Activated naive CD4-positive, alpha-beta T cell treated with anti-CD3 and anti-CD28 coated beads for 36 hours (primary cell): ENCODE measurements at regions not wholly inside any gene's neighbourhood (a gene's known extent, or its start where the extent isn't known, plus 50 kb on each side); places are given as distances from the start of the nearest gene placed in this dataset.
A peak's percentile ranks its signal among the peaks of the same experiment; 100 is the strongest.

Source experiments
- CTCF ChIA-PET: fragments of 350-600 bp; sonication (Branson Sonifier 250); formaldehyde crosslinking; loops from one replicate; lab custom pipeline; 2021; ENCODE audit warnings: antibody characterized with exemption; lab: Charles Lee
- DNase-seq: peaks from one replicate; pipeline ENCODE4 v3.0.0-alpha.2; 2020
- H3K27ac Mint-ChIP-seq: one replicate; pipeline ENCODE4 v1.8.0; 2021; ENCODE audit warnings: mild to moderate bottlenecking, mixed read lengths
- H3K27me3 Mint-ChIP-seq: one replicate; pipeline ENCODE4 v1.8.0; 2021; ENCODE audit warnings: low read depth, mixed read lengths
- H3K36me3 Mint-ChIP-seq: one replicate; pipeline ENCODE4 v1.8.0; 2021; ENCODE audit warnings: low read depth, mixed read lengths
- H3K4me1 Mint-ChIP-seq: one replicate; pipeline ENCODE4 v1.8.0; 2021; ENCODE audit warnings: low read depth, mixed read lengths
- H3K4me3 Mint-ChIP-seq: one replicate; pipeline ENCODE4 v1.8.0; 2021; ENCODE audit warnings: mild to moderate bottlenecking, moderate library complexity, mixed read lengths
- H3K9me3 Mint-ChIP-seq: one replicate; pipeline ENCODE4 v1.8.0; 2021; ENCODE audit warnings: mixed read lengths
- intact Hi-C: fragments of 100-400 bp; cut with micrococcal nuclease; formaldehyde crosslinking; loops from one replicate; pipeline ENCODE4 v1.15.1; 2023

GRCh38 chr15:38701149-38701548, 136.5 kb upstream of the RASGRP1 start:
- Mint-ChIP-seq H3K4me1 (peaks cover 40% of the 10 kb centered on the region), H3K4me3 (no peak overlapping the region), H3K27ac (no peak overlapping the region), H3K36me3 (no peaks in the 10 kb centered on the region), H3K9me3 (no peaks in the 10 kb centered on the region), H3K27me3 (no peaks in the 10 kb centered on the region)
- CTCF ChIA-PET: interaction anchor here (0.9 to 8.0 kb wide), 5 partner anchors 10 to 260 kb away, joined by 3 to 63 read pairs (median 11); no protein-coding TSS in a partner anchor
- no peak for DNase-seq
- intact Hi-C loops: no loop called here

GRCh38 chr15:38702178-38702912, 137.7 kb upstream of the RASGRP1 start:
- Mint-ChIP-seq H3K36me3 (no peaks in the 10 kb centered on the region), H3K27me3 (no peaks in the 10 kb centered on the region), H3K9me3 (no peaks in the 10 kb centered on the region), H3K27ac (no peak overlapping the region), H3K4me3 (no peak overlapping the region), H3K4me1 (peaks cover 28% of the 10 kb centered on the region)
- CTCF ChIA-PET: interaction anchor here (0.5 to 8.0 kb wide), 6 partner anchors 12 to 727 kb away, joined by 3 to 63 read pairs (median 10); no protein-coding TSS in a partner anchor
- DNase-seq: no peak
- intact Hi-C loops: no loop called here

- H3K4me3 Mint-ChIP-seq: no peak overlapping the region
- no peak overlapping the region for H3K27ac Mint-ChIP-seq
- no peaks in the 10 kb centered on the region for H3K27me3 Mint-ChIP-seq
- intact Hi-C loops: loop anchor here (2.0 to 5.0 kb wide), 3 partner anchors 111 to 1051 kb away; no protein-coding TSS in a partner anchor
- no peaks in the 10 kb centered on the region for H3K36me3 Mint-ChIP-seq
- no peaks in the 10 kb centered on the region for H3K4me1 Mint-ChIP-seq
- CTCF ChIA-PET: interaction anchor here (0.7 to 8.0 kb wide), 8 partner anchors 10 to 268 kb away, joined by 3 to 63 read pairs (median 5); no protein-coding TSS in a partner anchor
- no peak for DNase-seq
- no peaks in the 10 kb centered on the region for H3K9me3 Mint-ChIP-seq
Measured at GRCh38 chr15:38705436-38706219, 141.0 kb upstream of the RASGRP1 start.

GRCh38 chr15:38706956-38707355, 142.3 kb upstream of the RASGRP1 start:
- CTCF ChIA-PET: interaction anchor here (0.7 to 8.0 kb wide), 16 partner anchors 8 to 1050 kb away, joined by 3 to 63 read pairs (median 4); no protein-coding TSS in a partner anchor
- Mint-ChIP-seq H3K27me3 (no peaks in the 10 kb centered on the region), H3K4me3 (no peak overlapping the region), H3K9me3 (no peaks in the 10 kb centered on the region), H3K4me1 (no peaks in the 10 kb centered on the region), H3K36me3 (no peaks in the 10 kb centered on the region), H3K27ac (no peak overlapping the region)
- intact Hi-C loops: loop anchor here (2.0 to 5.0 kb wide), 3 partner anchors 110 to 1050 kb away; no protein-coding TSS in a partner anchor
- no peak for DNase-seq

GRCh38 chr15:38707802-38708671, 143.4 kb upstream of the RASGRP1 start:
- Mint-ChIP-seq H3K4me1 (no peaks in the 10 kb centered on the region), H3K27ac (no peak overlapping the region), H3K9me3 (no peaks in the 10 kb centered on the region), H3K4me3 (no peak overlapping the region), H3K27me3 (no peaks in the 10 kb centered on the region), H3K36me3 (no peaks in the 10 kb centered on the region)
- peak; percentile 53 for DNase-seq
- CTCF ChIA-PET: interaction anchor here (0.6 to 8.0 kb wide), 16 partner anchors 8 to 1050 kb away, joined by 3 to 63 read pairs (median 4); no protein-coding TSS in a partner anchor
- intact Hi-C loops: loop anchor here (2.0 to 5.0 kb wide), 4 partner anchors 109 to 1049 kb away; partner anchors contain the start of gene THBS1

DNA sequence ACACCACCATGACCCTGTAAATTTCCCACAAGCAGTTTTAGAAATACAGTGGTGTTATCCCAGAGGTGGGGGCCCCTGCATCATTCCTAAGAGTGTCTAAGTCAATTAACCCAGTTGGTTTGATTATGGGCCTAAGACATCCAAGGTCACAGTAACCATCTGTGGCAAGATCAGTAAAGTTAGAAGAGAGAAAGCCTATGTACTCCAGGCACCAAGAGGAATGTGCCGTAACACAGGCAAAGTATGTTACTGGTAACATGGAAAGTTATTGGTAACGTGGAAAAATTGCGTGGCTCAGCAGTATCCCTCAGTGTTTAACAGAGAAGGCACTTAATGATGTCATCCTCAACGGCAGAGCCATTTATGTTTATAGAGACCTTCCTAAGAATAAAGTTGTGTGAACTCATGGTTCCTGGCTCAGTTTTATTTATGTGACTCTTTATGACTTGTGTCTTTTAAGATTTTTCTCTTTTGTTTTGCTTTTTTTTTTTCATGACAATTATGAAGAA, 144.1 kb upstream of the RASGRP1 start:
- Mint-ChIP-seq H3K36me3 (no peaks in the 10 kb centered on the region), H3K27me3 (no peaks in the 10 kb centered on the region), H3K4me3 (no peak overlapping the region), H3K27ac (no peak overlapping the region), H3K9me3 (no peaks in the 10 kb centered on the region), H3K4me1 (no peaks in the 10 kb centered on the region)
- intact Hi-C loops: loop anchor here (2.0 to 5.0 kb wide), 2 partner anchors 154 to 872 kb away; partner anchors contain the start of gene THBS1
- CTCF ChIA-PET: interaction anchor here (0.7 to 8.0 kb wide), 6 partner anchors 13 to 1049 kb away, joined by 3 to 63 read pairs (median 4); no protein-coding TSS in a partner anchor
- no peak for DNase-seq

DNA sequence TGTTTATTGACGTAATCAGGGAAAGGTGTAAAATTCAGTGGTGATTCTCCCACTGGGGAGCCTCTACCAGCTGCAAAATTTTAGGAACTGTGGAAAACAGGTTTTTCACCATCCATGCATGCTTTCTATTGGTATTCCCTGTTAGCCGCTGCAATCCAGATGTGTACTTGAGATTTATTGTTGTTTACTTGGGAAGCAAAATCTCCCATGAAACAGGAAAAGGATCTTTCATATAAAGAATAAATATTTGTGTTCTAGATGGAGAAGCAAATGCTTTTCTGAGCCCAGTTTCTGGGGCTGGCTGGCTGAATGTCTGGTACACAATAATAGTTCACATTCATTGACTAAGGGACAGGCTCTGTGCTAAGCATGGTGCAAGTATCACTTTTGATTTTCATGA, 144.6 kb upstream of the RASGRP1 start:
- H3K27ac Mint-ChIP-seq: no peak overlapping the region
- H3K4me1 Mint-ChIP-seq: no peaks in the 10 kb centered on the region
- no peaks in the 10 kb centered on the region for H3K27me3 Mint-ChIP-seq
- H3K9me3 Mint-ChIP-seq: no peaks in the 10 kb centered on the region
- CTCF ChIA-PET: no interaction called here
- intact Hi-C loops: loop anchor here (2.0 to 5.0 kb wide), 2 partner anchors 153 to 872 kb away; partner anchors contain the start of gene THBS1
- H3K36me3 Mint-ChIP-seq: no peaks in the 10 kb centered on the region
- DNase-seq: no peak
- H3K4me3 Mint-ChIP-seq: no peak overlapping the region

DNA sequence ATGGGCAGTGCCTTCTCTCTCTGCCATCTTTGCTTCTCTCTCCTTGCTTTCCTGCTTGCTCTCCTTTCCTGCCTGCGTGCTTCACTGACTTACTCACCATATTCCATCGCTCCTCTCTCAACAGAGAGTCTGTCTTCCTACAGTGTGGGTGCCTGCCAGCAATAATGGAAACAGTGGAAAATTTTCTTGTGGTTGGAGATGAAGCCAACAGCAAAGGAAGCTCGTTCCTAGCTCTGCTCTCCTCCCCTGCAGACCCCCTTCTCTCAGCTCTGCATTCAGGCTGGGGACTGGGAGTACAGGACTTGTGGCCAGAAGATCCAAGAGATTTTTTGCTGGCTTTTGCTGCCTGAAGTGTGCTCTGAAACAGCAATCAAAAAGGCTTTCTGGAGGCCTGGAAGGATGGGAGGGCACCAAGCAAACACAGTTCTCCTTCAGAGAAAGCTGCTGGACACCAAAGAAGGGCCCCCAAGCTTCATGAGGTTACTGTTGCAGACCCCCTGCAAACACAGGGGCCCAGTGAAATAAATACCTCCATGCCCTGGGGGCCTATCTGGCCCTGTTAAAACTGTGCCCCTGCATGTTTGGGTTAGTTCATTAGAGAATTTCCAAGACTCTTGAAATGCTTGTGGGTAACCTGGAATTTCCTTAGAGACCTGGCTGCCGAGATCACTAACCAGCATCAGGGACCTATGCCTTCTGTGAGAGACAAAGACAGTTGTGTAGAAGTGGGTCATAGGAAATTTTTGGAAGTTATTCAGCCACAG, 149.9 kb upstream of the RASGRP1 start:
- no peaks in the 10 kb centered on the region for H3K36me3 Mint-ChIP-seq
- H3K9me3 Mint-ChIP-seq: no peaks in the 10 kb centered on the region
- H3K27me3 Mint-ChIP-seq: no peaks in the 10 kb centered on the region
- no peak overlapping the region for H3K27ac Mint-ChIP-seq
- no peak overlapping the region for H3K4me3 Mint-ChIP-seq
- no peaks in the 10 kb centered on the region for H3K4me1 Mint-ChIP-seq
- intact Hi-C loops: no loop called here
- no peak for DNase-seq
- CTCF ChIA-PET: interaction anchor here (0.6 to 1.7 kb wide), 4 partner anchors 15 to 274 kb away, joined by 3 to 5 read pairs (median 4); no protein-coding TSS in a partner anchor

DNA sequence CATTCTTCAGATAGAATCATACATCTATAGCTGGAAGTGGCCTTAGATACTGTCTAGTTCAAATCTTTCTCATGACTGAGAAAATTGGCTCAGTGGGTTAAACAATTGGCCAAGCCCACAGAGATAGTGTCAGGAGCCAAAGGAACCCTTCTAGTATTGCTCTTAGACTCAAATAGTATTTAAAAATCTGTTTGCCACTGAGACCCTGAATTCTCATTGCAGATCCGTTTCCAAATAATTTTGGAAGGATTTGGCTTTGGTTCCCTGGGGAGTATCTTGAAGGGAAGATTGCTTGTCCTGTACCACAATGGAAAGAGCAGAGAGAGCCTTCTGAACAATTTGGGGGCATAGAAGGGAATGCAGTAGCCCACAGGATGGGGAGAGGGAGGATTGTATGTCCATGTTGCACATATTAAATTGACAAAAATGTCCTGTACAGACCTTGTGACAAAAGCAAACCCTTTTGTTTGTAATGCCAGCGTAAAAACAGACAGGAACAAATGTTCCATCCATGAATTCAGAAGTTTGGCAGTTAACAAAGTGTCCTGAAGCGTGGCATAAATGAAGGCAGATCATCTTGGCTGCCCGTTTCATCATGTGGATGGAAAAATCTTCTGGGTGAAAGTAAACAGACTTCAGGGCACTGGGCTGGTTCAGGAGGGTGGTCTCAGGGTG, 156.4 kb upstream of the RASGRP1 start:
- no peak overlapping the region for H3K27ac Mint-ChIP-seq
- H3K36me3 Mint-ChIP-seq: no peaks in the 10 kb centered on the region
- H3K9me3 Mint-ChIP-seq: no peaks in the 10 kb centered on the region
- H3K27me3 Mint-ChIP-seq: no peaks in the 10 kb centered on the region
- intact Hi-C loops: no loop called here
- no peak overlapping the region for H3K4me3 Mint-ChIP-seq
- no peaks in the 10 kb centered on the region for H3K4me1 Mint-ChIP-seq
- DNase-seq: no peak
- CTCF ChIA-PET: interaction anchor here (0.8 kb wide), 1 partner anchor 22 kb away, joined by 3 read pairs; no protein-coding TSS in a partner anchor

DNA sequence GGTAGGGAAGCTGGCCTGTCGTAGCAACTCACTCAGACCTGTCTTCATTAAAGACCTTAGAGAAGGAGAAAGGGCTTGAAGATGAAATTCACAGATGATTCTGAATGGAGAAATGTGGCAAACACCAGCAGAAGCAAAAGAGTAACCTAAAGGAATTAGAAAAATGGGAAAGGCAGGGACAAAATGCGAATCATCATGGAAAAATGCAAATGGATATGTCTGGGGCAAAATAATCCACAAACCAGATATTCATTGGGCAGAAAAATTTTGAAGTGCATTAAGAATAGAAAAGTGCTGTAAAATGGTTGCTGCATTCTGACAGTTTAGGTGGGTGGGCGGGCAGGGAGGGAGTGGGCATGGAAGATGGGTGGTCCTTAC, 156.9 kb upstream of the RASGRP1 start:
- H3K27ac Mint-ChIP-seq: no peak overlapping the region

More for the DNA sequence above, 156.9 kb upstream of the RASGRP1 start:
- Mint-ChIP-seq H3K36me3 (no peaks in the 10 kb centered on the region), H3K27me3 (no peaks in the 10 kb centered on the region), H3K9me3 (no peaks in the 10 kb centered on the region), H3K4me3 (no peak overlapping the region), H3K4me1 (no peaks in the 10 kb centered on the region)
- no peak for DNase-seq
- intact Hi-C loops: no loop called here
- CTCF ChIA-PET: no interaction called here
